ENCODE measurements at regions not wholly inside any gene's neighbourhood (a gene's known extent, or its start where the extent isn't known, plus 50 kb on each side); places are given as distances from the start of the nearest gene placed in this dataset.

DNA sequence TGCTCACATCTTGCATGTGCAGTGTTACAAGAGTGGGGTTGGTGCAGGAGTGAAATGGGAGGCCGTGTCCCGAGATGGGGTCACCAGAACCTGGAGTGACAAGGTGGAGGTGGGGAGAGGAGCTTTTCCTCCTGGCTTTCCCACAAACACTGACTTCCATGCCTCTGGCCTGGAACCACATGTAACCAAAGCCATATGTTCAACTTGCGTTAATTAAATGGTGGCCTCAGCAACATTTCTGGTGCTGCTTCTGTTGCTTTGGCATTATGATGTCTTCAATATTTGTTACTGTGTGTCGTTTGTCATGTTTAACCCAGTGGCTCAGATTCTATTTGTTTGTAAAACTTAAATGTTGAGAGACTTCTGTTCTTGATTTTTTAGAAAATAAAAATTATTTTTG is 110.2 kb downstream of the VCPKMT start:
- TF ChIP-seq, protein P1, sequence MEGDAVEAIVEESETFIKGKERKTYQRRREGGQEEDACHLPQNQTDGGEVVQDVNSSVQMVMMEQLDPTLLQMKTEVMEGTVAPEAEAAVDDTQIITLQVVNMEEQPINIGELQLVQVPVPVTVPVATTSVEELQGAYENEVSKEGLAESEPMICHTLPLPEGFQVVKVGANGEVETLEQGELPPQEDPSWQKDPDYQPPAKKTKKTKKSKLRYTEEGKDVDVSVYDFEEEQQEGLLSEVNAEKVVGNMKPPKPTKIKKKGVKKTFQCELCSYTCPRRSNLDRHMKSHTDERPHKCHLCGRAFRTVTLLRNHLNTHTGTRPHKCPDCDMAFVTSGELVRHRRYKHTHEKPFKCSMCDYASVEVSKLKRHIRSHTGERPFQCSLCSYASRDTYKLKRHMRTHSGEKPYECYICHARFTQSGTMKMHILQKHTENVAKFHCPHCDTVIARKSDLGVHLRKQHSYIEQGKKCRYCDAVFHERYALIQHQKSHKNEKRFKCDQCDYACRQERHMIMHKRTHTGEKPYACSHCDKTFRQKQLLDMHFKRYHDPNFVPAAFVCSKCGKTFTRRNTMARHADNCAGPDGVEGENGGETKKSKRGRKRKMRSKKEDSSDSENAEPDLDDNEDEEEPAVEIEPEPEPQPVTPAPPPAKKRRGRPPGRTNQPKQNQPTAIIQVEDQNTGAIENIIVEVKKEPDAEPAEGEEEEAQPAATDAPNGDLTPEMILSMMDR (IDR thresholded peaks at IDR 0.05), result no peak
- TF ChIP-seq POLR2A (IDR thresholded peaks at IDR 0.05), result no peak

Data from prostate gland (tissue), 2 donors.